GM12878 (cell line): ENCODE measurements at regions not wholly inside any gene's neighbourhood (a gene's known extent, or its start where the extent isn't known, plus 50 kb on each side); places are given as distances from the start of the nearest gene placed in this dataset.

Experiments
- CTCF ChIP-seq, 3 experiments: IDR thresholded peaks in 2 of 3; conservative IDR thresholded peaks in 1 of 3; 2 replicates each; pipeline ENCODE4 v1.5.1; 2011; ENCODE audit warnings: low read depth in 3 of 3, low read length in 3 of 3, mild to moderate bottlenecking in 3 of 3, control low read depth in 2 of 3, moderate library complexity in 2 of 3, inconsistent platforms in 1 of 3, mixed read lengths in 1 of 3; ENCODE audit not compliant: control insufficient read depth in 2 of 3, insufficient read depth in 1 of 3; ENCODE audit errors: extremely low read depth in 1 of 3
- JUNB ChIP-seq: IDR thresholded peaks from 2 replicates; pipeline ENCODE4 v1.6.1; 2016; ENCODE audit warnings: antibody characterized with exemption, mild to moderate bottlenecking
- KAT2A ChIP-seq: conservative IDR thresholded peaks from 2 replicates; pipeline ENCODE4 v1.6.1; 2011; ENCODE audit warnings: low read depth, low read length; ENCODE audit not compliant: control insufficient read depth
- POLR2A ChIP-seq: IDR thresholded peaks from 2 replicates; pipeline ENCODE4 v1.6.1; 2011; ENCODE audit warnings: low read depth, mild to moderate bottlenecking, low read length
- POLR2AphosphoS5 ChIP-seq: IDR thresholded peaks from 2 replicates; pipeline ENCODE4 v1.6.1; 2011; ENCODE audit warnings: mild to moderate bottlenecking, low read length, inconsistent platforms

GRCh38 chr6:163717106-163717764 lies 302.7 kb downstream of the QKI start:
- no peak for TF ChIP-seq POLR2AphosphoS5
- no peak for TF ChIP-seq POLR2A
- no peak for TF ChIP-seq CTCF (IDR thresholded peaks at IDR 0.05 in 2 of 3, conservative IDR thresholded peaks at IDR 0.05 in 1 of 3; ENCODE audit: control insufficient read depth in 2 of 3, extremely low read depth in 1 of 3, insufficient read depth in 1 of 3, low read depth in 3 of 3, low read length in 3 of 3)
- no peak for TF ChIP-seq KAT2A
- no peak for TF ChIP-seq JUNB
